OCI-LY7 (cell line): ENCODE measurements at regions not wholly inside any gene's neighbourhood (a gene's known extent, or its start where the extent isn't known, plus 50 kb on each side); places are given as distances from the start of the nearest gene placed in this dataset.

Experiments
- BruUV-seq: library from RNA; stranded (reverse); fragments of 400-500 nt; replicated peaks from 2 replicates; lab custom pipeline; 2021; lab: Mats Ljungman, UMichigan
- CTCF ChIA-PET: fragments of 300-600 bp; sonication (Branson Sonifier 250); formaldehyde crosslinking; loops from one replicate; lab custom pipeline; 2022; ENCODE audit warnings: antibody characterized with exemption; ENCODE audit not compliant: unreplicated experiment; lab: Charles Lee
- POLR2A ChIA-PET: fragments of 300-600 bp; sonication (Branson Sonifier 250); formaldehyde crosslinking; loops from one replicate; lab custom pipeline; 2022; ENCODE audit warnings: antibody characterized with exemption; lab: Charles Lee
- DNase-seq: peaks from one replicate; pipeline ENCODE4 v3.0.0-alpha.2; 2015; ENCODE audit warnings: low spot score
- H2AFZ ChIP-seq: fragments of 200-600 bp; sonication (generic), shearing (Covaris generic); 2 replicates; pipeline ENCODE4 v1.6.1; 2014; ENCODE audit warnings: mild to moderate bottlenecking, antibody characterized with exemption, low read length, moderate library complexity
- H3K27ac ChIP-seq: fragments of 200-600 bp; sonication (generic); 2 replicates; pipeline ENCODE4 v1.5.1; 2014; ENCODE audit warnings: mixed run types, low read depth, mild to moderate bottlenecking, moderate library complexity, low read length, inconsistent platforms; ENCODE audit not compliant: poor library complexity, severe bottlenecking
- H3K36me3 ChIP-seq: fragments of 200-600 bp; sonication (generic); 2 replicates; pipeline ENCODE4 v1.6.1; 2014; ENCODE audit warnings: mild to moderate bottlenecking, antibody characterized with exemption, low read length, moderate library complexity, mixed read lengths; ENCODE audit not compliant: insufficient read depth
- H3K4me1 ChIP-seq: fragments of 200-600 bp; sonication (generic); 2 replicates; pipeline ENCODE4 v1.5.1; 2014; ENCODE audit warnings: mild to moderate bottlenecking, low read length; ENCODE audit not compliant: insufficient read depth, poor library complexity, severe bottlenecking
- H3K4me2 ChIP-seq: fragments of 200-600 bp; sonication (generic); 2 replicates; pipeline ENCODE4 v1.6.1; 2014; ENCODE audit warnings: mild to moderate bottlenecking, low read length
- H3K4me3 ChIP-seq: fragments of 200-600 bp; sonication (generic); 2 replicates; pipeline ENCODE4 v1.5.1; 2014; ENCODE audit warnings: mild to moderate bottlenecking, low read depth, low read length; ENCODE audit not compliant: poor library complexity, severe bottlenecking
- H3K79me2 ChIP-seq: fragments of 200-600 bp; sonication (generic); 2 replicates; pipeline ENCODE4 v1.6.1; 2016; ENCODE audit warnings: low read depth, mild to moderate bottlenecking, low read length, moderate library complexity, mixed read lengths; ENCODE audit not compliant: insufficient read depth
- H3K9me2 ChIP-seq: fragments of 200-600 bp; sonication (generic); 2 replicates; pipeline ENCODE4 v1.6.1; 2016; ENCODE audit warnings: mild to moderate bottlenecking, low read length, mixed read lengths; ENCODE audit not compliant: insufficient read depth
- H3K9me3 ChIP-seq: fragments of 200-600 bp; sonication (generic); 2 replicates; pipeline ENCODE4 v1.6.1; 2014; ENCODE audit warnings: mild to moderate bottlenecking, mixed run types, low read length, mixed read lengths
- H4K20me1 ChIP-seq: fragments of 200-600 bp; sonication (generic); 2 replicates; pipeline ENCODE4 v1.6.1; 2014; ENCODE audit warnings: mild to moderate bottlenecking, antibody characterized with exemption, low read length, moderate library complexity, mixed read lengths; ENCODE audit not compliant: insufficient read depth
- EZH2phosphoT487 ChIP-seq: fragments of 200-600 bp; sonication (generic); IDR thresholded peaks from 2 replicates; pipeline ENCODE4 v1.6.1; 2018; ENCODE audit warnings: low read depth, borderline replicate concordance, mild to moderate bottlenecking, mixed run types, antibody characterized with exemption, low read length, moderate library complexity, mixed read lengths
- intact Hi-C: fragments of 100-400 bp; cut with micrococcal nuclease; formaldehyde crosslinking; loops from one replicate; pipeline ENCODE4 v1.10.0; 2022; ENCODE audit not compliant: unreplicated experiment
- TF ChIP-seq, protein P1 (sequence below): fragments of 200-600 bp; sonication (generic); conservative IDR thresholded peaks from 2 replicates; pipeline ENCODE4 v1.5.1; 2014; ENCODE audit warnings: mild to moderate bottlenecking, antibody characterized with exemption, low read length, moderate library complexity, mixed read lengths

- H3K79me2 ChIP-seq: no peaks in the 10 kb centered on the region
- CTCF ChIA-PET: no interaction called here
- POLR2A ChIA-PET: interaction anchor here (0.7 kb wide), 1 partner anchor 221 kb away, joined by 3 read pairs; no protein-coding TSS in a partner anchor
- no peak overlapping the region for H3K4me2 ChIP-seq
- BruUV-seq: no TSS peak
- intact Hi-C loops: no loop called here
- no peaks in the 10 kb centered on the region for H3K9me3 ChIP-seq
- no peaks in the 10 kb centered on the region for H4K20me1 ChIP-seq
- H3K4me1 ChIP-seq: no peaks in the 10 kb centered on the region
- H3K4me3 ChIP-seq: no peak overlapping the region
- no peak for DNase-seq
- no peak overlapping the region for H2AFZ ChIP-seq
- no peak overlapping the region for H3K27ac ChIP-seq
- H3K36me3 ChIP-seq: no peaks in the 10 kb centered on the region
- H3K9me2 ChIP-seq: no peaks in the 10 kb centered on the region
- TF ChIP-seq, protein P1, sequence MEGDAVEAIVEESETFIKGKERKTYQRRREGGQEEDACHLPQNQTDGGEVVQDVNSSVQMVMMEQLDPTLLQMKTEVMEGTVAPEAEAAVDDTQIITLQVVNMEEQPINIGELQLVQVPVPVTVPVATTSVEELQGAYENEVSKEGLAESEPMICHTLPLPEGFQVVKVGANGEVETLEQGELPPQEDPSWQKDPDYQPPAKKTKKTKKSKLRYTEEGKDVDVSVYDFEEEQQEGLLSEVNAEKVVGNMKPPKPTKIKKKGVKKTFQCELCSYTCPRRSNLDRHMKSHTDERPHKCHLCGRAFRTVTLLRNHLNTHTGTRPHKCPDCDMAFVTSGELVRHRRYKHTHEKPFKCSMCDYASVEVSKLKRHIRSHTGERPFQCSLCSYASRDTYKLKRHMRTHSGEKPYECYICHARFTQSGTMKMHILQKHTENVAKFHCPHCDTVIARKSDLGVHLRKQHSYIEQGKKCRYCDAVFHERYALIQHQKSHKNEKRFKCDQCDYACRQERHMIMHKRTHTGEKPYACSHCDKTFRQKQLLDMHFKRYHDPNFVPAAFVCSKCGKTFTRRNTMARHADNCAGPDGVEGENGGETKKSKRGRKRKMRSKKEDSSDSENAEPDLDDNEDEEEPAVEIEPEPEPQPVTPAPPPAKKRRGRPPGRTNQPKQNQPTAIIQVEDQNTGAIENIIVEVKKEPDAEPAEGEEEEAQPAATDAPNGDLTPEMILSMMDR: no peak
- no peak for TF ChIP-seq EZH2phosphoT487
Measured at GRCh38 chr4:14446311-14446710, 556.0 kb upstream of the CPEB2 start.

GRCh38 chr4:14446904-14447303 is 555.4 kb upstream of the CPEB2 start:
- Histone ChIP-seq H3K4me3 (no peak overlapping the region), H3K9me2 (no peaks in the 10 kb centered on the region), H3K4me2 (no peak overlapping the region), H3K79me2 (no peaks in the 10 kb centered on the region), H4K20me1 (no peaks in the 10 kb centered on the region), H3K4me1 (no peaks in the 10 kb centered on the region), H3K9me3 (no peaks in the 10 kb centered on the region), H2AFZ (no peak overlapping the region), H3K27ac (no peak overlapping the region), H3K36me3 (no peaks in the 10 kb centered on the region)
- POLR2A ChIA-PET: interaction anchor here (0.7 kb wide), 2 partner anchors 125 to 222 kb away, joined by 3 read pairs; no protein-coding TSS in a partner anchor
- TF ChIP-seq EZH2phosphoT487: no peak
- TF ChIP-seq, protein P1: no peak
- intact Hi-C loops: no loop called here
- DNase-seq: no peak
- BruUV-seq: no TSS peak
- CTCF ChIA-PET: no interaction called here

GRCh38 chr4:14449308-14449707 is 553.0 kb upstream of the CPEB2 start:
- POLR2A ChIA-PET: no interaction called here

More at GRCh38 chr4:14449308-14449707, 553.0 kb upstream of the CPEB2 start:
- Histone ChIP-seq H3K27ac (no peak overlapping the region), H3K4me2 (no peak overlapping the region), H3K9me2 (no peaks in the 10 kb centered on the region), H2AFZ (no peak overlapping the region), H3K79me2 (no peaks in the 10 kb centered on the region), H3K9me3 (no peaks in the 10 kb centered on the region), H3K4me3 (no peak overlapping the region), H3K4me1 (no peaks in the 10 kb centered on the region), H3K36me3 (no peaks in the 10 kb centered on the region), H4K20me1 (no peaks in the 10 kb centered on the region)
- intact Hi-C loops: no loop called here
- CTCF ChIA-PET: no interaction called here
- DNase-seq: no peak
- BruUV-seq: no TSS peak
- TF ChIP-seq, protein P1: no peak
- TF ChIP-seq EZH2phosphoT487: no peak
